CD4-positive, CD25-positive, alpha-beta regulatory T cell (primary cell): ENCODE measurements at regions not wholly inside any gene's neighbourhood (a gene's known extent, or its start where the extent isn't known, plus 50 kb on each side); places are given as distances from the start of the nearest gene placed in this dataset.

Experiments used
- ATAC-seq, 2 donors: fragments of 150-1000 bp; cut with Tn5 transposase; one replicate each; pipeline ENCODE4 v1.10.0; 2021; ENCODE audit warnings: low read depth in 2 of 2, moderate number of reproducible peaks in 2 of 2, moderate library complexity in 1 of 2
- DNase-seq, 3 donors: peaks; one replicate each; pipeline versions ENCODE4 v3.0.0 to v3.0.0-alpha.2; 2012 to 2022; ENCODE audit warnings: mixed read lengths in 1 of 3
- H3K27ac ChIP-seq: one replicate; pipeline ENCODE4 v1.7.0; 2013; ENCODE audit warnings: mild to moderate bottlenecking, low read length; ENCODE audit not compliant: insufficient read depth, poor library complexity, severe bottlenecking
- H3K27me3 ChIP-seq: one replicate; pipeline ENCODE4 v1.7.0; 2013; ENCODE audit warnings: low read length; ENCODE audit not compliant: control insufficient read depth, insufficient read depth
- H3K36me3 ChIP-seq: one replicate; pipeline ENCODE4 v1.7.0; 2013; ENCODE audit warnings: mild to moderate bottlenecking, low read length, moderate library complexity; ENCODE audit not compliant: control insufficient read depth, insufficient read depth
- H3K4me1 ChIP-seq: 2 replicates; pipeline ENCODE4 v1.7.0; 2013; ENCODE audit warnings: mild to moderate bottlenecking, low read length; ENCODE audit not compliant: insufficient read depth, control insufficient read depth, poor library complexity, severe bottlenecking
- H3K4me3 ChIP-seq: one replicate; pipeline ENCODE4 v1.7.0; 2013; ENCODE audit warnings: low read depth, mild to moderate bottlenecking, low read length, moderate library complexity
- H3K9me3 ChIP-seq, 2 experiments: 1 replicate in 1 of 2; 2 replicates in 1 of 2; pipeline ENCODE4 v1.7.0; 2013; ENCODE audit warnings: low read length in 2 of 2, mild to moderate bottlenecking in 1 of 2, moderate library complexity in 1 of 2; ENCODE audit not compliant: control insufficient read depth in 2 of 2
- H3K27ac Mint-ChIP-seq, 3 donors: one replicate each; pipeline ENCODE4 v1.8.0; 2020 to 2022; ENCODE audit warnings: mild to moderate bottlenecking in 3 of 3, mixed read lengths in 3 of 3, moderate library complexity in 2 of 3
- H3K27me3 Mint-ChIP-seq: one replicate; pipeline ENCODE4 v1.8.0; 2022; ENCODE audit warnings: mild to moderate bottlenecking, mixed read lengths
- H3K36me3 Mint-ChIP-seq: one replicate; pipeline ENCODE4 v1.8.0; 2020; ENCODE audit warnings: mixed read lengths
- H3K4me1 Mint-ChIP-seq, 4 donors: one replicate each; pipeline ENCODE4 v1.8.0; 2020 to 2022; ENCODE audit warnings: mixed read lengths in 4 of 4, mild to moderate bottlenecking in 1 of 4
- H3K4me3 Mint-ChIP-seq, 4 donors: one replicate each; pipeline ENCODE4 v1.8.0; 2020 to 2022; ENCODE audit warnings: mild to moderate bottlenecking in 4 of 4, mixed read lengths in 4 of 4, moderate library complexity in 3 of 4
- H3K9me3 Mint-ChIP-seq, 7 donors: one replicate each; pipeline ENCODE4 v1.8.0; 2020 to 2022; ENCODE audit warnings: mixed read lengths in 7 of 7, mild to moderate bottlenecking in 3 of 7, moderate library complexity in 2 of 7

GRCh38 chr7:110027385-110027784 is 1063.5 kb upstream of the LRRN3 start:
- Histone ChIP-seq H3K9me3 (no peaks in the 10 kb centered on the region), H3K27ac (no peak overlapping the region), H3K4me1 (no peaks in the 10 kb centered on the region), H3K4me3 (no peak overlapping the region), H3K27me3 (no peaks in the 10 kb centered on the region), H3K36me3 (no peaks in the 10 kb centered on the region)
- Mint-ChIP-seq H3K36me3 (no peaks in the 10 kb centered on the region), H3K9me3 (peaks cover 0 to 2% (median 0%) of the 10 kb centered on the region in 7 donors), H3K4me1 (no peaks in the 10 kb centered on the region), H3K27ac (no peak overlapping the region), H3K4me3 (no peak overlapping the region), H3K27me3 (no peaks in the 10 kb centered on the region)
- DNase-seq, result no peak
- ATAC-seq, result no peak

GRCh38 chr7:110043519-110043918 is 1047.4 kb upstream of the LRRN3 start:
- DNase-seq (no peak), ATAC-seq (no peak)
- H3K27me3 ChIP-seq, result no peaks in the 10 kb centered on the region
- no peaks in the 10 kb centered on the region for H3K36me3 ChIP-seq
- H3K4me1 ChIP-seq, result no peaks in the 10 kb centered on the region
- no peaks in the 10 kb centered on the region for H3K36me3 Mint-ChIP-seq
- no peak overlapping the region for H3K27ac ChIP-seq
- no peaks in the 10 kb centered on the region for H3K27me3 Mint-ChIP-seq
- no peak overlapping the region for H3K27ac Mint-ChIP-seq
- no peaks in the 10 kb centered on the region for H3K9me3 ChIP-seq
- H3K4me3 Mint-ChIP-seq, result no peak overlapping the region
- H3K9me3 Mint-ChIP-seq, result peaks cover 0 to 19% (median 3%) of the 10 kb centered on the region in 7 donors
- no peak overlapping the region for H3K4me3 ChIP-seq
- no peaks in the 10 kb centered on the region for H3K4me1 Mint-ChIP-seq

GRCh38 chr7:110050785-110051184 is 1040.1 kb upstream of the LRRN3 start:
- no peak overlapping the region for H3K4me3 ChIP-seq
- no peak for ATAC-seq
- H3K27ac Mint-ChIP-seq, result no peak overlapping the region
- H3K27me3 Mint-ChIP-seq, result no peaks in the 10 kb centered on the region
- DNase-seq, result no peak
- H3K36me3 Mint-ChIP-seq, result no peaks in the 10 kb centered on the region
- no peaks in the 10 kb centered on the region for H3K4me1 ChIP-seq
- H3K9me3 Mint-ChIP-seq, result peaks cover 0 to 6% (median 0%) of the 10 kb centered on the region in 7 donors
- no peaks in the 10 kb centered on the region for H3K27me3 ChIP-seq
- H3K36me3 ChIP-seq, result no peaks in the 10 kb centered on the region
- no peak overlapping the region for H3K27ac ChIP-seq
- H3K9me3 ChIP-seq, result no peaks in the 10 kb centered on the region
- no peaks in the 10 kb centered on the region for H3K4me1 Mint-ChIP-seq
- no peak overlapping the region for H3K4me3 Mint-ChIP-seq

GRCh38 chr7:110051372-110051771 is 1039.6 kb upstream of the LRRN3 start:
- H3K4me1 Mint-ChIP-seq, result no peaks in the 10 kb centered on the region

GRCh38 chr7:110056331-110056730 is 1034.6 kb upstream of the LRRN3 start:
- H3K36me3 Mint-ChIP-seq, result no peaks in the 10 kb centered on the region
- no peaks in the 10 kb centered on the region for H3K27me3 ChIP-seq
- H3K27ac Mint-ChIP-seq, result no peak overlapping the region
- DNase-seq (no peak), ATAC-seq (no peak)
- H3K4me3 Mint-ChIP-seq, result no peak overlapping the region
- H3K4me1 ChIP-seq, result no peaks in the 10 kb centered on the region
- no peak overlapping the region for H3K27ac ChIP-seq
- H3K36me3 ChIP-seq, result no peaks in the 10 kb centered on the region
- no peaks in the 10 kb centered on the region for H3K9me3 ChIP-seq
- no peaks in the 10 kb centered on the region for H3K4me1 Mint-ChIP-seq
- H3K27me3 Mint-ChIP-seq, result peaks cover 4% of the 10 kb centered on the region
- H3K4me3 ChIP-seq, result no peak overlapping the region
- peaks cover 0 to 3% (median 0%) of the 10 kb centered on the region in 7 donors for H3K9me3 Mint-ChIP-seq

More at GRCh38 chr7:110051372-110051771, 1039.6 kb upstream of the LRRN3 start:
- H3K27me3 Mint-ChIP-seq, result peaks cover 2% of the 10 kb centered on the region
- Histone ChIP-seq H3K36me3 (no peaks in the 10 kb centered on the region), H3K4me1 (no peaks in the 10 kb centered on the region), H3K27me3 (no peaks in the 10 kb centered on the region), H3K9me3 (no peaks in the 10 kb centered on the region), H3K27ac (no peak overlapping the region), H3K4me3 (no peak overlapping the region)
- ATAC-seq, result no peak
- H3K27ac Mint-ChIP-seq, result no peak overlapping the region
- no peak overlapping the region for H3K4me3 Mint-ChIP-seq
- no peaks in the 10 kb centered on the region for H3K36me3 Mint-ChIP-seq
- DNase-seq, result no peak
- H3K9me3 Mint-ChIP-seq, result peaks cover 0 to 6% (median 0%) of the 10 kb centered on the region in 7 donors

GRCh38 chr7:110058401-110058800 is 1032.5 kb upstream of the LRRN3 start:
- no peak overlapping the region for H3K27ac ChIP-seq
- Mint-ChIP-seq H3K27me3 (peaks cover 4% of the 10 kb centered on the region), H3K4me3 (no peak overlapping the region), H3K36me3 (no peaks in the 10 kb centered on the region), H3K9me3 (peaks cover 0 to 3% (median 0%) of the 10 kb centered on the region in 7 donors), H3K27ac (no peak overlapping the region), H3K4me1 (no peaks in the 10 kb centered on the region)
- no peaks in the 10 kb centered on the region for H3K4me1 ChIP-seq
- H3K36me3 ChIP-seq, result no peaks in the 10 kb centered on the region
- H3K27me3 ChIP-seq, result no peaks in the 10 kb centered on the region
- no peaks in the 10 kb centered on the region for H3K9me3 ChIP-seq
- DNase-seq (no peak), ATAC-seq (no peak)
- H3K4me3 ChIP-seq, result no peak overlapping the region

GRCh38 chr7:110061387-110061786 is 1029.5 kb upstream of the LRRN3 start:
- Histone ChIP-seq H3K4me1 (no peaks in the 10 kb centered on the region), H3K27me3 (no peaks in the 10 kb centered on the region), H3K36me3 (no peaks in the 10 kb centered on the region), H3K9me3 (no peaks in the 10 kb centered on the region), H3K27ac (no peak overlapping the region), H3K4me3 (no peak overlapping the region)
- no peaks in the 10 kb centered on the region for H3K36me3 Mint-ChIP-seq
- no peaks in the 10 kb centered on the region for H3K4me1 Mint-ChIP-seq
- peaks cover 0 to 2% (median 0%) of the 10 kb centered on the region in 7 donors for H3K9me3 Mint-ChIP-seq
- ATAC-seq (no peak), DNase-seq (no peak)
- H3K27ac Mint-ChIP-seq, result no peak overlapping the region
- peaks cover 1% of the 10 kb centered on the region for H3K27me3 Mint-ChIP-seq
- H3K4me3 Mint-ChIP-seq, result no peak overlapping the region

- no peak overlapping the region for H3K27ac Mint-ChIP-seq
- ATAC-seq (no peak), DNase-seq (no peak)
- H3K27me3 Mint-ChIP-seq, result no peaks in the 10 kb centered on the region
- H3K4me3 ChIP-seq, result no peak overlapping the region
- H3K27ac ChIP-seq, result no peak overlapping the region
- no peaks in the 10 kb centered on the region for H3K4me1 Mint-ChIP-seq
- no peaks in the 10 kb centered on the region for H3K4me1 ChIP-seq
- H3K9me3 ChIP-seq, result no peaks in the 10 kb centered on the region
- no peaks in the 10 kb centered on the region for H3K36me3 Mint-ChIP-seq
- no peak overlapping the region for H3K4me3 Mint-ChIP-seq
- H3K9me3 Mint-ChIP-seq, result peaks cover 0 to 5% (median 2%) of the 10 kb centered on the region in 7 donors
- no peaks in the 10 kb centered on the region for H3K27me3 ChIP-seq
- no peaks in the 10 kb centered on the region for H3K36me3 ChIP-seq
Measured at GRCh38 chr7:110065121-110065520, 1025.8 kb upstream of the LRRN3 start.
